Left lung (tissue), 4 donors: ENCODE measurements at regions not wholly inside any gene's neighbourhood (a gene's known extent, or its start where the extent isn't known, plus 50 kb on each side); places are given as distances from the start of the nearest gene placed in this dataset.

Experiments used
- ATAC-seq: fragments of 200-7000 bp; cut with Tn5 transposase; one replicate; pipeline ENCODE4 v1.9.1; 2020; ENCODE audit warnings: moderate library complexity
- DNase-seq, 4 donors: peaks; one replicate each; pipeline ENCODE4 v3.0.0-alpha.2; 2013 to 2020
- H3K27ac ChIP-seq, 2 donors: fragments of 200-600 bp; sonication (generic) in 1 of 2; one replicate each; pipeline versions ENCODE4 v1.5.0 to v1.8.0; 2020 to 2021
- H3K27me3 ChIP-seq, 2 donors: fragments of 200-600 bp; sonication (generic) in 1 of 2; one replicate each; pipeline versions ENCODE4 v1.5.0 to v1.8.0; 2020 to 2021
- H3K36me3 ChIP-seq, 2 donors: fragments of 200-600 bp; sonication (generic) in 1 of 2; one replicate each; pipeline versions ENCODE4 v1.5.0 to v1.8.0; 2020 to 2021
- H3K4me1 ChIP-seq, 2 donors: fragments of 200-600 bp; one replicate each; pipeline ENCODE4 v1.8.0; 2021
- H3K4me3 ChIP-seq, 2 donors: fragments of 200-600 bp; sonication (generic) in 1 of 2; one replicate each; pipeline versions ENCODE4 v1.5.0 to v1.8.0; 2020 to 2021; ENCODE audit warnings: mild to moderate bottlenecking in 1 of 2
- H3K9me3 ChIP-seq, 2 donors: fragments of 200-600 bp; sonication (generic) in 1 of 2; one replicate each; pipeline versions ENCODE4 v1.5.0 to v1.8.0; 2020 to 2021
- intact Hi-C, 2 donors: fragments of 100-400 bp; cut with DNase I; formaldehyde crosslinking; loops; one replicate each; pipeline versions ENCODE4 v1.11.2 to v1.14.2; 2022
- TF ChIP-seq, protein P1 (sequence below), 2 donors: fragments of 200-600 bp; sonication (generic) in 1 of 2; IDR thresholded peaks; one replicate each; pipeline versions ENCODE4 v1.5.0 to v1.8.0; 2021; ENCODE audit warnings: antibody characterized with exemption in 2 of 2
- donor health status: DM: no; HTN: yes; CAD: no.
- donor health status: DM: no; HTN: no; CAD: no.

DNA sequence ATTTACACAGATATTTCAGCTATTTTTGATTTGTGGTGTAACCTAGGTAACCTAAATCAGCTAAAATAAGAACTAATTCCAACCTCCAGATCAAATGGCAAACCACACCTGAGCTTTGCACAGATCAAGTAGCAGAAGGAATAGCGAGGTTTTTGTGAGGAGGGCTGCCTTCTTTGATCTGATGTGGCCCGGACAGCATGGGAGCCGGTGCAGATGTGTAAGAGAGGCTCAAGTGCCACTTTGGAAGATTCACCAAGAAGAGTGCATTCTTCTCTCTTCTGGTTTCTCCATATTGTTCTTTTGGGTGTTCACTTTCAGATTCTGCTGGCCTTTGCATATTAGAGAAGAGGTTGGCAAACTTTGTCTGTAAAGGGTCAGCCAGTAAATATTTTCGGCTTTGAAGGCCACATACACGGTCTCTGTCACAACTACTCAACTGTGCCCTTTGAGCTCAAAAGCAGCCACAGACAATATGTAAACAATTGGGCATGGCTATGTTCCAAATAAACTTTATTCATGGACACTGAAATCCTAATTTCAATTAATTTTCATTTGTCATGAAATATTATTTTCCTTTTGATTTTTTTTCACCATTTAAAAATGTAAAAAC lies 78.9 kb upstream of the FAM9C start:
- Histone ChIP-seq H3K36me3 (no peaks in the 10 kb centered on the region), H3K4me1 (peaks cover 0 to 8% of the 10 kb centered on the region in 2 donors), H3K27me3 (no peaks in the 10 kb centered on the region), H3K4me3 (no peak overlapping the region), H3K9me3 (no peaks in the 10 kb centered on the region), H3K27ac (peak overlapping the region; percentile 13 to 57)
- no peak for DNase-seq
- intact Hi-C loops = no loop called here
- TF ChIP-seq, protein P1, sequence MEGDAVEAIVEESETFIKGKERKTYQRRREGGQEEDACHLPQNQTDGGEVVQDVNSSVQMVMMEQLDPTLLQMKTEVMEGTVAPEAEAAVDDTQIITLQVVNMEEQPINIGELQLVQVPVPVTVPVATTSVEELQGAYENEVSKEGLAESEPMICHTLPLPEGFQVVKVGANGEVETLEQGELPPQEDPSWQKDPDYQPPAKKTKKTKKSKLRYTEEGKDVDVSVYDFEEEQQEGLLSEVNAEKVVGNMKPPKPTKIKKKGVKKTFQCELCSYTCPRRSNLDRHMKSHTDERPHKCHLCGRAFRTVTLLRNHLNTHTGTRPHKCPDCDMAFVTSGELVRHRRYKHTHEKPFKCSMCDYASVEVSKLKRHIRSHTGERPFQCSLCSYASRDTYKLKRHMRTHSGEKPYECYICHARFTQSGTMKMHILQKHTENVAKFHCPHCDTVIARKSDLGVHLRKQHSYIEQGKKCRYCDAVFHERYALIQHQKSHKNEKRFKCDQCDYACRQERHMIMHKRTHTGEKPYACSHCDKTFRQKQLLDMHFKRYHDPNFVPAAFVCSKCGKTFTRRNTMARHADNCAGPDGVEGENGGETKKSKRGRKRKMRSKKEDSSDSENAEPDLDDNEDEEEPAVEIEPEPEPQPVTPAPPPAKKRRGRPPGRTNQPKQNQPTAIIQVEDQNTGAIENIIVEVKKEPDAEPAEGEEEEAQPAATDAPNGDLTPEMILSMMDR (IDR thresholded peaks at IDR 0.05) = no peak
- ATAC-seq = no peak

DNA sequence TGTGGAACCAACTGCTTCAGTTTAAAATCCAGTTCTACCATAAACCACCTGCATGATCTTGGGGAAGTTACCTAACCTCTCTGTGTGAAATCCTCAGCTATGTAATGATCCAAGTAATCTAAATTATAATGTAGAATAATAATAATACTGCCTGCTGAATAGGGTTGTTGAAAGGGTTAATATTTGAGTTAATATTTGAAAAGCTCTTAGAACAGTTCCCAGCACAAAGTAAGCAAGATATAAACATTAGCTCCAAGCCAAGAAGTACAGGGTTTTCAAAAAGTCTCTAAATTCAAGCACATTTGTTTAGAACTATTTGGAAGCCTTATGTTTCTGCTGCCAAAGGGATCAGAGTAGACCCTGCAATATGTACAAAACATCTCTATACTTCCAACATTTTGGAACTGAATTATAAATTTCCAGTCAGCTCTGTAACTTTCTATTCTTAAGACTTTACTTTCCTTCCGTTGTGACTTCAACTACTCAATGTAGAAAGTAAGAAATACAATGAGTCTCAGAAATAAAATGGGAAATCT lies 76.7 kb upstream of the FAM9C start:
- H3K9me3 ChIP-seq = peaks cover 0 to 3% of the 10 kb centered on the region in 2 donors
- no peak overlapping the region for H3K4me3 ChIP-seq
- H3K4me1 ChIP-seq = peaks cover 0 to 8% of the 10 kb centered on the region in 2 donors
- DNase-seq (peak in 2 of 4 donors; percentile 36 to 61), ATAC-seq (peak; percentile 27)
- intact Hi-C loops = no loop called here
- H3K36me3 ChIP-seq = no peaks in the 10 kb centered on the region
- TF ChIP-seq, protein P1 (IDR thresholded peaks at IDR 0.05) = no peak
- H3K27ac ChIP-seq = peak overlapping the region; percentile 33 to 51
- H3K27me3 ChIP-seq = no peaks in the 10 kb centered on the region

DNA sequence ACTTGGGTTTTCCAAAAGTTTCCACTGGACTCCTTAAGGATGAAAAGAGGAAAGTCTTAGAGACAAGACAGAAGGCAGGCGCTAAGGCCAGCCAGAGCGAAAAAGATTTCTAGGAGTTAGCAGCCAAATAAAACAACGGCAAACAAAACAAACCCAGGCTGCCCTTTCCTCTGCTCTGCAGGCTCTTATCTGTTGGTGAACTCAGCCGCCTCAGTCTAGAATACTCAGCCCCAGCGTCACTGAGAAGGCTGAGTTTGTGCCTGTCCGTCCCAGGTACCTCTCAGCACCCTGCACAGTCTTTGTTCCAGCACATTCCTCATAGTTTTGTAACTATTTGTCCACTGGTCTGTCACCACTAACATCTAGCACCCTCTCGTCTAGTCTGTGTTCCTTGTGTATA lies 75.6 kb upstream of the FAM9C start:
- DNase-seq (no peak), ATAC-seq (peak; percentile 90)
- TF ChIP-seq, protein P1 (IDR thresholded peaks at IDR 0.05) = no peak
- H3K36me3 ChIP-seq = no peaks in the 10 kb centered on the region
- H3K9me3 ChIP-seq = peaks cover 0 to 3% of the 10 kb centered on the region in 2 donors
- peaks cover 0 to 8% of the 10 kb centered on the region in 2 donors for H3K4me1 ChIP-seq
- intact Hi-C loops = no loop called here
- peak overlapping the region; percentile 34 to 51 for H3K27ac ChIP-seq
- no peak overlapping the region for H3K4me3 ChIP-seq
- no peaks in the 10 kb centered on the region for H3K27me3 ChIP-seq

DNA sequence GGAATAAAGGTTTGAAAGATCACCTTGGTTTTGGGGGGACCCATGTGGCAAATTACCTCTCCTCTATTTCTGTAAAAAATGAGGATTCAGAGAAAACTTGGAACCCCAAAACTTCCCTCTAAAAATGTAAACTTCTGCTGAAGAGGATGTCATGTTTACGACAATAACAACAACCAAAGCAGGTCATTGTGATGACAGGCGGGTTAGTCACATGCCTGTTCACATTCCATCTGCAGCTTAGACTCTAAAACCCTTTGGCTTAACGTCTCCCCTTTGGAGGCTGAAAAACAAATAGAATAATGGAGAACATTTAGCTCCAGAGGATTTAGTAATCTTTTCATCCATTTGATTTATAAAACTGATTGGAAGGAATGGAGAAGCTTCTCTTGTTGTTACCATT lies 75.0 kb upstream of the FAM9C start:
- Histone ChIP-seq H3K9me3 (peaks cover 0 to 3% of the 10 kb centered on the region in 2 donors), H3K27ac (peak overlapping the region; percentile 34 to 51), H3K4me1 (peaks cover 0 to 8% of the 10 kb centered on the region in 2 donors), H3K36me3 (no peaks in the 10 kb centered on the region), H3K27me3 (no peaks in the 10 kb centered on the region), H3K4me3 (no peak overlapping the region)
- ATAC-seq = no peak
- TF ChIP-seq, protein P1 (IDR thresholded peaks at IDR 0.05) = no peak
- intact Hi-C loops = no loop called here
- DNase-seq = no peak

DNA sequence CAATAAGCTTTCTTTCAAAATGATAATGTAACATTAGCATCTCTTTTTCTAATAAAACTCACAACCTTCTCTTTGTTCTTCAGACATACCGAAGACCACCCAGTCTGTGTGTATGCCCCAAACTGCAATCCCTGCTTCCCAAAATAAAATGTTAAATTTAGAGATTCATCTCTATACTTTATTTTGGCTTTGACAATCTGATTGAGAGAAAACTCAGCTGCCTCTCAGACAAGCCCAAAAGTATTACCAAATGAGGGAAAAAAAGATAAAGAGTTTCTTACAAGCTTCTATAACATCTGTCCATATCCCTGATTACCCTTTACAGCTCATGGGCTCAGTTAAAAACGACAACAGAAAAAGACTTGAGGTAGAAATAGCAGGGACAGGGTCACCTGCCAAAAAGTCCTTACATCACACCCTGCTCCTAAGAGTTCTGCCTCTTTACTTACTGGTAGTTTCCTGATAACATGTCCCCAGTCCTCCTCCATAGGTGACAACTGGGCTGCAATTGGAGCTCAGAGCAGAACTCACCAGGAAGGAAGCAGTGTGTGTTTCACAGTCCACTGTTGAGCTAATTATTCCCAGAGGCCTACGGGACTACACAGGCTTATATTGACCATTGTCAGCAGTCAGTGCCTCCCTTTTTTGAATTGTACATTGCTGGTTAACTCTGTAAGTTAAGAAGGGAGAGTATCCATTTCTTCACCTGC lies 70.9 kb upstream of the FAM9C start:
- Histone ChIP-seq H3K4me3 (no peak overlapping the region), H3K9me3 (peaks cover 0 to 3% of the 10 kb centered on the region in 2 donors), H3K27ac (no peak overlapping the region), H3K27me3 (no peaks in the 10 kb centered on the region), H3K4me1 (peaks cover 4 to 5% of the 10 kb centered on the region in 2 donors), H3K36me3 (no peaks in the 10 kb centered on the region)
- ATAC-seq = no peak
- intact Hi-C loops = no loop called here
- TF ChIP-seq, protein P1 (IDR thresholded peaks at IDR 0.05) = no peak
- peak in 1 of 4 donors; percentile 62 for DNase-seq
